Endothelial cell of umbilical vein (primary cell): ENCODE measurements at regions not wholly inside any gene's neighbourhood (a gene's known extent, or its start where the extent isn't known, plus 50 kb on each side); places are given as distances from the start of the nearest gene placed in this dataset.

Experiments used
- BruUV-seq: library from RNA; stranded (reverse); fragments of 400-500 nt; replicated peaks from 2 replicates; lab custom pipeline; 2021; lab: Mats Ljungman, UMichigan
- CTCF ChIA-PET: fragments of 300-600, 350-600 bp; sonication (Branson Sonifier 250); formaldehyde crosslinking; loops from one replicate; lab custom pipeline; 2021; ENCODE audit warnings: antibody characterized with exemption, inconsistent platforms; lab: Charles Lee
- POLR2A ChIA-PET: fragments of 300-600, 350-600 bp; sonication (Branson Sonifier 250); formaldehyde crosslinking; loops from one replicate; lab custom pipeline; 2021; ENCODE audit warnings: antibody characterized with exemption, inconsistent platforms; lab: Charles Lee
- DNase-seq: peaks from one replicate; pipeline ENCODE4 v3.0.0-alpha.2; 2011; ENCODE audit warnings: low read depth, low spot score
- FAIRE-seq: peaks from 2 replicates; lab custom pipeline; 2011; peaks lifted over from hg19 to GRCh38; lab: Jason Lieb, UNC
- H2AFZ ChIP-seq: 2 replicates; pipeline ENCODE4 v1.6.0; 2012; ENCODE audit warnings: low read depth, low read length, control low read depth, inconsistent platforms
- H3K27ac ChIP-seq: 2 replicates; pipeline ENCODE4 v1.5.1; 2011; ENCODE audit warnings: low read depth, mild to moderate bottlenecking, control low read depth, low read length, moderate library complexity; ENCODE audit not compliant: insufficient read depth
- H3K27me3 ChIP-seq, 2 experiments: 2 replicates each; pipeline versions ENCODE4 v1.6.0 to v1.6.1; 2011; ENCODE audit warnings: low read length in 2 of 2, mixed read lengths in 1 of 2; ENCODE audit not compliant: control insufficient read depth in 2 of 2, insufficient read depth in 2 of 2
- H3K36me3 ChIP-seq, 2 experiments: 2 replicates in 1 of 2; 3 replicates in 1 of 2; pipeline ENCODE4 v1.5.1; 2011; ENCODE audit warnings: low read length in 2 of 2, mild to moderate bottlenecking in 1 of 2, moderate library complexity in 1 of 2; ENCODE audit not compliant: control insufficient read depth in 2 of 2, insufficient read depth in 2 of 2; ENCODE audit errors: extremely low read depth in 1 of 2
- H3K4me1 ChIP-seq: 3 replicates; pipeline ENCODE4 v1.5.1; 2011; ENCODE audit warnings: mild to moderate bottlenecking, low read length; ENCODE audit not compliant: control insufficient read depth, insufficient read depth; ENCODE audit errors: extremely low read depth
- H3K4me2 ChIP-seq: 2 replicates; pipeline ENCODE4 v1.6.1; 2011; ENCODE audit warnings: low read length, control low read depth, mixed read lengths; ENCODE audit not compliant: insufficient read depth
- H3K4me3 ChIP-seq, 3 experiments: fragments of 200-600 bp in 1 of 3; sonication (generic), shearing (Covaris generic) in 1 of 3; replicated peaks in 1 of 3; 2 replicates each; pipeline ENCODE4 v1.5.1; 2011 to 2016; ENCODE audit warnings: control low read depth in 3 of 3, low read length in 3 of 3, mild to moderate bottlenecking in 2 of 3, inconsistent platforms in 1 of 3, low read depth in 1 of 3, moderate library complexity in 1 of 3; ENCODE audit not compliant: insufficient read depth in 1 of 3
- H3K79me2 ChIP-seq: 2 replicates; pipeline ENCODE4 v1.6.0; 2012; ENCODE audit warnings: low read length, inconsistent platforms; ENCODE audit not compliant: control insufficient read depth, insufficient read depth
- H3K9ac ChIP-seq: replicated peaks from 2 replicates; pipeline ENCODE3; 2011; ENCODE audit warnings: low read length, control low read depth; ENCODE audit not compliant: insufficient read depth; ENCODE audit errors: extremely low read depth
- H3K9me1 ChIP-seq: replicated peaks from 3 replicates; pipeline ENCODE4 v1.6.0; 2011; ENCODE audit warnings: mild to moderate bottlenecking, low read length; ENCODE audit not compliant: control insufficient read depth, insufficient read depth; ENCODE audit errors: extremely low read depth
- H3K9me3 ChIP-seq: replicated peaks from 2 replicates; pipeline ENCODE4 v1.5.1; 2012; ENCODE audit warnings: low read length, inconsistent platforms; ENCODE audit not compliant: control insufficient read depth, insufficient read depth
- H4K20me1 ChIP-seq: replicated peaks from 2 replicates; pipeline ENCODE3; 2011; ENCODE audit warnings: mild to moderate bottlenecking, low read length; ENCODE audit not compliant: control insufficient read depth, insufficient read depth; ENCODE audit errors: extremely low read depth
- EZH2 ChIP-seq: IDR thresholded peaks from 2 replicates; pipeline ENCODE4 v1.6.1; 2012; ENCODE audit warnings: borderline replicate concordance, low read depth, mild to moderate bottlenecking, moderate library complexity, low read length, inconsistent platforms; ENCODE audit not compliant: severe bottlenecking
- JUN ChIP-seq: IDR thresholded peaks from 2 replicates; pipeline ENCODE4 v1.6.1; 2011; ENCODE audit warnings: borderline replicate concordance, low read depth; ENCODE audit not compliant: insufficient read length, insufficient read depth
- MYC ChIP-seq: IDR thresholded peaks from one replicate; pipeline ENCODE4 v1.6.1; 2011; ENCODE audit warnings: mild to moderate bottlenecking, low read depth, low read length
- POLR2AphosphoS5 ChIP-seq: IDR thresholded peaks from 2 replicates; pipeline ENCODE4 v1.6.1; 2012; ENCODE audit warnings: low read depth, mild to moderate bottlenecking, control low read depth, low read length, moderate library complexity; ENCODE audit not compliant: insufficient read depth
- dilution Hi-C: fragments of 300-500 bp; cut with MboI; formaldehyde crosslinking; loops from one replicate; pipeline ENCODE4 v1.15.0; 2019; ENCODE audit warnings: low sequenced_read_pairs; ENCODE audit not compliant: extremely low pct_ligation_motif_present
- intact Hi-C: fragments of 100-400 bp; cut with micrococcal nuclease; formaldehyde crosslinking; loops from one replicate; pipeline ENCODE4 v1.10.0; 2022

DNA sequence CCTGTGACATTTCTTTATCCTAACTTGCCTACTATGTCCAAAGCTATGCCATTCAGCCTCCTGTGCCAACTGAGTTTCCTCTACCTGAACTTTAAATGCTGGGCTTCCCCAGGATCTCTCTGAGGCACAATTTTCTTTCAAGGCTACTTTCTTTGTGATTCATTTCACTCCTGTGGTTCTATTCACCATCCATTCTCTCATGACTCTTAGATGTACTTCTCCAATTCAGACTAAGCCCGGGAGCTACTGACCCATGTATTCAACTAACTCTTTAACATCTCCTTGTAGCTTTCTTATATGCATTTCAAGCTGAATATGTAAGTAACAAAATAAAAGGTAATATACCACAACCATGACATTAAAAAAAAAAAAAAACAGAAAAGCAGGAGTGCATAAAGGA is 738.9 kb upstream of the USP15 start:
- intact Hi-C loops (no loop called here), dilution Hi-C loops (no loop called here)
- Histone ChIP-seq H3K27me3 (no peaks in the 10 kb centered on the region), H3K4me1 (no peaks in the 10 kb centered on the region), H3K9ac (no peak overlapping the region), H3K4me2 (no peak overlapping the region), H3K9me3 (peaks cover 2% of the 10 kb centered on the region), H4K20me1 (no peaks in the 10 kb centered on the region), H3K79me2 (no peaks in the 10 kb centered on the region), H3K36me3 (no peaks in the 10 kb centered on the region), H3K9me1 (no peaks in the 10 kb centered on the region), H3K4me3 (no peak overlapping the region), H3K27ac (no peak overlapping the region), H2AFZ (no peak overlapping the region)
- POLR2A ChIA-PET, result no interaction called here
- BruUV-seq, result no TSS peak
- CTCF ChIA-PET, result no interaction called here
- no peak for FAIRE-seq
- no peak for TF ChIP-seq POLR2AphosphoS5
- TF ChIP-seq JUN, result no peak
- TF ChIP-seq EZH2, result no peak
- no peak for TF ChIP-seq MYC
- DNase-seq, result no peak

GRCh38 chr12:61523276-61523992 is 736.8 kb upstream of the USP15 start:
- no peak for DNase-seq
- ChIA-PET CTCF (no interaction called here), POLR2A (no interaction called here)
- Histone ChIP-seq H4K20me1 (no peaks in the 10 kb centered on the region), H3K79me2 (no peaks in the 10 kb centered on the region), H3K9me3 (peaks cover 2% of the 10 kb centered on the region), H3K4me1 (no peaks in the 10 kb centered on the region), H3K9me1 (no peaks in the 10 kb centered on the region), H2AFZ (no peak overlapping the region), H3K36me3 (no peaks in the 10 kb centered on the region), H3K9ac (no peak overlapping the region), H3K4me3 (no peak overlapping the region), H3K27ac (no peak overlapping the region), H3K27me3 (no peaks in the 10 kb centered on the region), H3K4me2 (no peak overlapping the region)
- dilution Hi-C loops, result no loop called here
- intact Hi-C loops, result no loop called here
- BruUV-seq, result no TSS peak
- no peak for TF ChIP-seq POLR2AphosphoS5
- FAIRE-seq, result no peak
